OCI-LY1 (cell line): ENCODE measurements at regions not wholly inside any gene's neighbourhood (a gene's known extent, or its start where the extent isn't known, plus 50 kb on each side); places are given as distances from the start of the nearest gene placed in this dataset.

Experiments used
- CTCF ChIP-seq: fragments of 200-600 bp; sonication (generic), shearing (Covaris generic); IDR thresholded peaks from 2 replicates; pipeline ENCODE4 v1.5.1; 2017; ENCODE audit warnings: mild to moderate bottlenecking, antibody characterized with exemption, low read length, moderate library complexity, mixed read lengths
- EZH2 ChIP-seq: fragments of 200-600 bp; sonication (generic), shearing (Covaris generic); IDR thresholded peaks from 2 replicates; pipeline ENCODE4 v1.8.0; 2017; ENCODE audit warnings: borderline replicate concordance, mixed run types, mild to moderate bottlenecking, antibody characterized with exemption, low read length, moderate library complexity, mixed read lengths

- TF ChIP-seq CTCF (no peak), EZH2 (no peak)
Measured at GRCh38 chr18:64244571-64244970, 95.7 kb upstream of the LINC00305 start.
